ENCODE measurements at regions not wholly inside any gene's neighbourhood (a gene's known extent, or its start where the extent isn't known, plus 50 kb on each side); places are given as distances from the start of the nearest gene placed in this dataset.

- Mint-ChIP-seq H3K9me3 (no peaks in the 10 kb centered on the region), H3K4me1 (peaks cover 2% of the 10 kb centered on the region), H3K27me3 (ENCODE audit: insufficient read depth, low read depth) (peaks cover 2% of the 10 kb centered on the region), H3K27ac (no peak overlapping the region), H3K36me3 (no peaks in the 10 kb centered on the region), H3K4me3 (no peak overlapping the region)
- Histone ChIP-seq H2AFZ (replicated peaks) (peak overlapping the region; percentile 34), H3K36me3 (no peaks in the 10 kb centered on the region), H3F3A (ENCODE audit: low read depth) (no peaks in the 10 kb centered on the region), H4K20me1 (ENCODE audit: low read depth) (no peaks in the 10 kb centered on the region), H3K4me2 (no peak overlapping the region), H3K79me2 (ENCODE audit: low read depth) (no peaks in the 10 kb centered on the region), H3K9ac (no peak overlapping the region), H3K4me3 (no peak overlapping the region), H3K9me3 (ENCODE audit: low read depth) (no peaks in the 10 kb centered on the region), H3K4me1 (no peaks in the 10 kb centered on the region), H3K27me3 (no peaks in the 10 kb centered on the region), H3K27ac (no peak overlapping the region)
- no peak for DNase-seq (ENCODE audit: low spot score)
- TF ChIP-seq CTCF (IDR thresholded peaks at IDR 0.05) (no peak), EZH2phosphoT487 (IDR thresholded peaks at IDR 0.05) (no peak), EZH2 (IDR thresholded peaks at IDR 0.05) (no peak)
These were observed 162.6 kb upstream of the FHL2 start for GRCh38 chr2:105561401-105561800.

GRCh38 chr2:105560157-105560556 lies 161.3 kb upstream of the FHL2 start:
- peaks cover 2% of the 10 kb centered on the region for H3K4me1 Mint-ChIP-seq
- Histone ChIP-seq H3K27me3 (no peaks in the 10 kb centered on the region), H3K9me3 (ENCODE audit: low read depth) (no peaks in the 10 kb centered on the region), H3K27ac (no peak overlapping the region), H3K36me3 (no peaks in the 10 kb centered on the region), H3K4me3 (no peak overlapping the region), H3K4me1 (no peaks in the 10 kb centered on the region), H3K4me2 (no peak overlapping the region), H2AFZ (replicated peaks) (no peak overlapping the region), H4K20me1 (ENCODE audit: low read depth) (no peaks in the 10 kb centered on the region), H3K79me2 (ENCODE audit: low read depth) (no peaks in the 10 kb centered on the region), H3K9ac (no peak overlapping the region), H3F3A (ENCODE audit: low read depth) (no peaks in the 10 kb centered on the region)
- no peak for DNase-seq (ENCODE audit: low spot score)
- TF ChIP-seq EZH2phosphoT487 (IDR thresholded peaks at IDR 0.05) (no peak), EZH2 (IDR thresholded peaks at IDR 0.05) (no peak), CTCF (IDR thresholded peaks at IDR 0.05) (no peak)
- H3K4me3 Mint-ChIP-seq, result no peak overlapping the region
- H3K9me3 Mint-ChIP-seq, result no peaks in the 10 kb centered on the region
- H3K27me3 Mint-ChIP-seq (ENCODE audit: insufficient read depth, low read depth), result peaks cover 2% of the 10 kb centered on the region
- no peak overlapping the region for H3K27ac Mint-ChIP-seq
- H3K36me3 Mint-ChIP-seq, result no peaks in the 10 kb centered on the region

GRCh38 chr2:105557021-105557920 lies 158.4 kb upstream of the FHL2 start:
- H3K4me2 ChIP-seq, result no peak overlapping the region
- TF ChIP-seq EZH2phosphoT487 (IDR thresholded peaks at IDR 0.05) (no peak), EZH2 (IDR thresholded peaks at IDR 0.05) (no peak), CTCF (IDR thresholded peaks at IDR 0.05) (no peak)
- no peak overlapping the region for H2AFZ ChIP-seq (replicated peaks)
- no peaks in the 10 kb centered on the region for H3K27me3 ChIP-seq
- Mint-ChIP-seq H3K4me1 (peaks cover 2% of the 10 kb centered on the region), H3K9me3 (no peaks in the 10 kb centered on the region), H3K4me3 (no peak overlapping the region), H3K27ac (no peak overlapping the region), H3K27me3 (ENCODE audit: insufficient read depth, low read depth) (peaks cover 2% of the 10 kb centered on the region), H3K36me3 (no peaks in the 10 kb centered on the region)
- no peak overlapping the region for H3K4me3 ChIP-seq
- H3K9ac ChIP-seq, result no peak overlapping the region
- no peaks in the 10 kb centered on the region for H4K20me1 ChIP-seq (ENCODE audit: low read depth)
- DNase-seq (ENCODE audit: low spot score), result no peak
- no peaks in the 10 kb centered on the region for H3K4me1 ChIP-seq
- no peaks in the 10 kb centered on the region for H3F3A ChIP-seq (ENCODE audit: low read depth)
- H3K79me2 ChIP-seq (ENCODE audit: low read depth), result no peaks in the 10 kb centered on the region
- no peak overlapping the region for H3K27ac ChIP-seq
- no peaks in the 10 kb centered on the region for H3K9me3 ChIP-seq (ENCODE audit: low read depth)
- H3K36me3 ChIP-seq, result no peaks in the 10 kb centered on the region
